Mesenchymal stem cell (in vitro differentiated cells and primary cell): ENCODE measurements at regions not wholly inside any gene's neighbourhood (a gene's known extent, or its start where the extent isn't known, plus 50 kb on each side); places are given as distances from the start of the nearest gene placed in this dataset.

ENCODE experiments used
- DNase-seq: peaks from one replicate; pipeline ENCODE4 v3.0.0-alpha.2; 2013
- H2AFZ ChIP-seq: one replicate; pipeline ENCODE4 v1.6.1; 2013; ENCODE audit warnings: low read depth, mild to moderate bottlenecking, control low read depth, inconsistent platforms, low read length, moderate library complexity
- H2AK5ac ChIP-seq: 2 replicates; pipeline ENCODE4 v1.6.1; 2013; ENCODE audit warnings: low read length, moderate library complexity, mild to moderate bottlenecking, inconsistent platforms; ENCODE audit not compliant: severe bottlenecking
- H2BK120ac ChIP-seq: one replicate; pipeline ENCODE4 v1.6.1; 2013; ENCODE audit warnings: low read depth, mild to moderate bottlenecking, inconsistent platforms, low read length, moderate library complexity
- H2BK12ac ChIP-seq, 2 experiments: one replicate each; pipeline ENCODE4 v1.6.1; 2013; ENCODE audit warnings: inconsistent platforms in 2 of 2, low read length in 2 of 2, mild to moderate bottlenecking in 2 of 2, moderate library complexity in 2 of 2, control low read depth in 1 of 2
- H2BK15ac ChIP-seq: one replicate; pipeline ENCODE4 v1.6.1; 2013; ENCODE audit warnings: mild to moderate bottlenecking, low read depth, inconsistent platforms; ENCODE audit not compliant: poor library complexity, severe bottlenecking
- H2BK5ac ChIP-seq: 2 replicates; pipeline ENCODE4 v1.6.1; 2013; ENCODE audit warnings: low read depth, mild to moderate bottlenecking, low read length, control low read depth, inconsistent platforms; ENCODE audit not compliant: poor library complexity, severe bottlenecking
- H3K14ac ChIP-seq, 2 experiments: one replicate each; pipeline ENCODE4 v1.6.1; 2013; ENCODE audit warnings: inconsistent platforms in 2 of 2, low read length in 2 of 2, control low read depth in 1 of 2, mild to moderate bottlenecking in 1 of 2, moderate library complexity in 1 of 2
- H3K18ac ChIP-seq, 2 experiments: one replicate each; pipeline ENCODE4 v1.6.1; 2013; ENCODE audit warnings: inconsistent platforms in 2 of 2, low read length in 2 of 2, control low read depth in 1 of 2, low read depth in 1 of 2, mild to moderate bottlenecking in 1 of 2
- H3K23ac ChIP-seq, 2 experiments: one replicate each; pipeline ENCODE4 v1.6.1; 2013; ENCODE audit warnings: inconsistent platforms in 2 of 2, low read length in 2 of 2, mild to moderate bottlenecking in 2 of 2, moderate library complexity in 2 of 2, control low read depth in 1 of 2
- H3K27ac ChIP-seq: 2 replicates; pipeline ENCODE4 v1.5.1; 2013; ENCODE audit warnings: mild to moderate bottlenecking, moderate library complexity, low read length, control low read depth, inconsistent platforms; ENCODE audit not compliant: poor library complexity, severe bottlenecking
- H3K27me3 ChIP-seq, 2 experiments: 2 replicates each; pipeline versions ENCODE4 v1.6.1 to v1.7.0; 2013; ENCODE audit warnings: low read length in 2 of 2, mild to moderate bottlenecking in 2 of 2, moderate library complexity in 2 of 2, control low read depth in 1 of 2, inconsistent platforms in 1 of 2; ENCODE audit not compliant: control insufficient read depth in 1 of 2, insufficient read depth in 1 of 2
- H3K36me3 ChIP-seq, 2 experiments: 2 replicates each; pipeline versions ENCODE4 v1.6.1 to v1.7.0; 2013; ENCODE audit warnings: low read length in 2 of 2, control low read depth in 1 of 2, inconsistent platforms in 1 of 2, low read depth in 1 of 2, mild to moderate bottlenecking in 1 of 2; ENCODE audit not compliant: insufficient read depth in 2 of 2, control insufficient read depth in 1 of 2
- H3K4ac ChIP-seq, 2 experiments: one replicate each; pipeline ENCODE4 v1.6.1; 2013; ENCODE audit warnings: inconsistent platforms in 2 of 2, low read length in 2 of 2, mild to moderate bottlenecking in 2 of 2, moderate library complexity in 2 of 2, control low read depth in 1 of 2, low read depth in 1 of 2
- H3K4me1 ChIP-seq: 2 replicates; pipeline ENCODE4 v1.6.1; 2013; ENCODE audit warnings: low read depth, low read length, control low read depth; ENCODE audit not compliant: control insufficient read depth, insufficient read depth
- H3K4me2 ChIP-seq: 2 replicates; pipeline ENCODE4 v1.6.1; 2013; ENCODE audit warnings: low read length, mild to moderate bottlenecking, inconsistent platforms; ENCODE audit not compliant: poor library complexity, severe bottlenecking
- H3K4me3 ChIP-seq, 2 experiments: 2 replicates each; pipeline versions ENCODE4 v1.5.1 to v1.7.0; 2013; ENCODE audit warnings: low read length in 2 of 2, mild to moderate bottlenecking in 2 of 2, control low read depth in 1 of 2, low read depth in 1 of 2; ENCODE audit not compliant: insufficient read depth in 1 of 2
- H3K79me1 ChIP-seq: replicated peaks from 2 replicates; pipeline ENCODE4 v1.6.1; 2013; ENCODE audit warnings: mild to moderate bottlenecking, control low read depth, low read length, inconsistent platforms; ENCODE audit not compliant: poor library complexity, severe bottlenecking
- H3K9ac ChIP-seq: 2 replicates; pipeline ENCODE4 v1.7.0; 2013; ENCODE audit warnings: mild to moderate bottlenecking, low read length, moderate library complexity
- H3K9me3 ChIP-seq: 2 replicates; pipeline ENCODE4 v1.7.0; 2013; ENCODE audit warnings: mild to moderate bottlenecking, low read length; ENCODE audit not compliant: control insufficient read depth
- H4K8ac ChIP-seq: one replicate; pipeline ENCODE4 v1.6.1; 2013; ENCODE audit warnings: inconsistent platforms, mild to moderate bottlenecking, low read length, moderate library complexity
- H4K91ac ChIP-seq: one replicate; pipeline ENCODE4 v1.6.1; 2013; ENCODE audit warnings: mild to moderate bottlenecking, low read length, inconsistent platforms
- WGBS: methylation state at CpG from one replicate; pipeline ENCODE4 v1.1.7; 2013; ENCODE audit warnings: mixed read lengths; 5-methylcytosine and 5-hydroxymethylcytosine counted together

DNA sequence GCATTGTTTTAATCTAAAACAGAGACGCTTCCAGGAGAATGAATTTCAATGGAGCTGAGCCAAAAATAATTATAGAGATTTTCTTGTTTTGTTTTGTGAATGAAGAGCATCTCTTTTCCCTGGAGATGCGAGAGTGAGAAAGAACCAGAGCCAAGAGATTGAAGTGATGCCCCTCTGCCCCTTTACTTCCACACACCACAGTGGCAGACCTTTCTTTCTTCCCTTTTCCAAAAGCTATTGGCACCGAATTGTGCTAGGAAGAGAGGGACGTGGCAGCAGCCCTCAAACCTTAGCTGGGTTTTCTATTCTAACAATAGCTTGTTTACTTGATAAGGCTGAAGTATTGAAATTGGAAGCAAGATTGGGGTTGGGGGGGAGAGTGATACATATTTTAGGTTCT is 133.0 kb upstream of the TMEM161B start:
- 72% methylated on average over 2 of the region's 4 CpGs for WGBS
- no peak overlapping the region for H3K23ac ChIP-seq
- H2BK12ac ChIP-seq: no peak overlapping the region

DNA sequence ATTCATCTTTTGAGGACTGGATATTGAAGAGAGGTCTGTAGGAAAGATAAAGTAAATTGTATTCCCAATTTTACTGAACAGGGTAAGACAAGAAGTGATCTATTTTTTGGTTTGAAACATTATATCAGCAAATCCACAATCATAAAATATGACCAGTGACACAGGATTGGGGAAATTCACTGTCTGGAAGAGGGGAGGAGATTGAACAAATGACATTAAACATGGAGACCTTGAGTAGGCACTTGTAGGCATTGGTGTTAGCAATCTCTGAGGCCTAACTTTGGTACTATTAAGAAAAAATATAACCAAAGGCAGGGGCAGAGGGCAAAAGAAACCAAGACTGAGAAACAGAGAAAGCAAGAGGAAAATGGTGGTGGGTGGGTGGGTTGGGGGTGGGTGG is 132.6 kb upstream of the TMEM161B start:
- no peak overlapping the region for H3K9ac ChIP-seq
- H3K4me1 ChIP-seq: peaks cover 1% of the 10 kb centered on the region
- H3K14ac ChIP-seq: no peak overlapping the region
- H4K8ac ChIP-seq: no peak overlapping the region
- no peaks in the 10 kb centered on the region for H3K36me3 ChIP-seq
- no peak overlapping the region for H2BK15ac ChIP-seq
- H3K4me3 ChIP-seq: no peak overlapping the region
- no peak overlapping the region for H2BK120ac ChIP-seq
- no peak overlapping the region for H3K27ac ChIP-seq
- H3K27me3 ChIP-seq: no peaks in the 10 kb centered on the region
- no peak overlapping the region for H2BK5ac ChIP-seq
- H3K4ac ChIP-seq: no peak overlapping the region
- no peak overlapping the region for H2AK5ac ChIP-seq
- no peak overlapping the region for H3K18ac ChIP-seq
- no peak overlapping the region for H2AFZ ChIP-seq
- H3K79me1 ChIP-seq: no peaks in the 10 kb centered on the region
- H4K91ac ChIP-seq: no peak overlapping the region
- H3K9me3 ChIP-seq: no peaks in the 10 kb centered on the region
- H3K4me2 ChIP-seq: no peak overlapping the region
- no peak overlapping the region for H3K23ac ChIP-seq
- H2BK12ac ChIP-seq: no peak overlapping the region
- no peak for DNase-seq

More for the DNA sequence above, 133.0 kb upstream of the TMEM161B start:
- H2BK120ac ChIP-seq: no peak overlapping the region
- H3K27ac ChIP-seq: no peak overlapping the region
- H4K8ac ChIP-seq: no peak overlapping the region
- H3K4me2 ChIP-seq: no peak overlapping the region
- H2AK5ac ChIP-seq: no peak overlapping the region
- peaks cover 1% of the 10 kb centered on the region for H3K4me1 ChIP-seq
- H3K4ac ChIP-seq: no peak overlapping the region
- no peak for DNase-seq
- H3K4me3 ChIP-seq: no peak overlapping the region
- H3K9me3 ChIP-seq: no peaks in the 10 kb centered on the region
- no peak overlapping the region for H2AFZ ChIP-seq
- no peaks in the 10 kb centered on the region for H3K36me3 ChIP-seq
- H2BK5ac ChIP-seq: no peak overlapping the region
- no peaks in the 10 kb centered on the region for H3K79me1 ChIP-seq
- no peaks in the 10 kb centered on the region for H3K27me3 ChIP-seq
- no peak overlapping the region for H3K9ac ChIP-seq
- H4K91ac ChIP-seq: no peak overlapping the region
- no peak overlapping the region for H3K18ac ChIP-seq
- H3K14ac ChIP-seq: no peak overlapping the region
- no peak overlapping the region for H2BK15ac ChIP-seq

DNA sequence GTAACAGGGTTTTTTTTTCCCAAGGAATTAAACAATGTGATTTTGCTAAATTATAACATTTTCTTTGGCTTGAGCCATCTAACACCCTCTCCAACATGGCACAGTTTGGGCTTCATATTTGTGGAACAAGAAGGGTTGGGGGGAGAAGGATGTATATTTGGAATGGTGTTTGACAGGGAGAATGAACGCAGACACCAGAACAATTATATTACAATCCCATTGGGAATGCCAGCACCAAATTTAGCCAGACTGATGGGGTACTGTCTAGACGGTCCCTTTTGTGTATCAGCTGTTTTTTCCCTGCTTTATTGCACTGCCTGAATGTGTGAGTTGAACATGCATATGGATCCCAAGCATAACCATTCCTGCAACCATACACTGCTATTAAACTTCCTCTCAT is 130.9 kb upstream of the TMEM161B start:
- Histone ChIP-seq H3K36me3 (no peaks in the 10 kb centered on the region), H2AK5ac (no peak overlapping the region), H4K8ac (no peak overlapping the region), H2BK15ac (no peak overlapping the region), H3K4me1 (peaks cover 1% of the 10 kb centered on the region), H3K4me3 (no peak overlapping the region), H3K79me1 (no peaks in the 10 kb centered on the region), H3K4ac (no peak overlapping the region), H3K4me2 (no peak overlapping the region), H2BK120ac (no peak overlapping the region), H3K27ac (no peak overlapping the region), H3K18ac (no peak overlapping the region), H2AFZ (no peak overlapping the region), H2BK12ac (no peak overlapping the region), H2BK5ac (no peak overlapping the region), H3K23ac (no peak overlapping the region), H3K9ac (no peak overlapping the region), H4K91ac (no peak overlapping the region), H3K14ac (no peak overlapping the region), H3K27me3 (no peaks in the 10 kb centered on the region), H3K9me3 (no peaks in the 10 kb centered on the region)
- 40% methylated on average over 1 of the region's 2 CpGs for WGBS
- no peak for DNase-seq

DNA sequence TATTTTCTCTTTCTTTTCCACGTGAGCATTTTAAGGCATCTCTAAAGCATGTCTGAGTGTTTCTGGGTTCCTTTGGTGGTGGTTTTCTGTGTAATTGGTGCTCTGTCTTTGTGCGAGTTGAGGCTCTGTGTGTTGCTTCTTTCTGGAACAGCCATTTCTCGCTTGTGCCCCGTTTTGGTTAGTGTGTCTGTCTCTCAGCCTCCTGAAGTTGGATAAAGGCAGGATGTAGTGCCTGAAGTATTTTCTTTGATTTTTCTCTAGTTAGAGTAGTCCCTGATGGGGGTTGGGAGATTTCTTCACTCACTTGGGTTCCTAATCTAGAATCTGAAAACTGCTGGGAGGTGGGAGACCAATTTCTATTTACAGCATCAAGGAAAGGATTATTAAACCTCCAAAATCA is 129.7 kb upstream of the TMEM161B start:
- H3K4me1 ChIP-seq: peaks cover 1% of the 10 kb centered on the region
- H3K9ac ChIP-seq: no peak overlapping the region
- no peaks in the 10 kb centered on the region for H3K36me3 ChIP-seq

More for the DNA sequence above, 129.7 kb upstream of the TMEM161B start:
- Histone ChIP-seq H3K4me3 (no peak overlapping the region), H3K4me2 (no peak overlapping the region), H3K27ac (no peak overlapping the region), H4K8ac (no peak overlapping the region), H3K14ac (no peak overlapping the region), H2BK15ac (no peak overlapping the region), H2BK5ac (no peak overlapping the region), H3K27me3 (no peaks in the 10 kb centered on the region), H3K18ac (no peak overlapping the region), H3K4ac (no peak overlapping the region), H3K79me1 (no peaks in the 10 kb centered on the region), H2AFZ (peak overlapping the region; percentile 51), H2BK12ac (no peak overlapping the region), H2AK5ac (no peak overlapping the region), H2BK120ac (no peak overlapping the region), H4K91ac (no peak overlapping the region), H3K9me3 (no peaks in the 10 kb centered on the region), H3K23ac (no peak overlapping the region)
- DNase-seq: no peak
- WGBS: 51% methylated on average over 4 of the region's 4 CpGs
